GM19351 (cell line): ENCODE measurements at regions not wholly inside any gene's neighbourhood (a gene's known extent, or its start where the extent isn't known, plus 50 kb on each side); places are given as distances from the start of the nearest gene placed in this dataset.

ENCODE experiments used
- ATAC-seq: cut with Tn5 transposase; IDR thresholded peaks from one replicate; pipeline ENCODE4 v1.9.1; 2021; ENCODE audit warnings: mild to moderate bottlenecking, moderate library complexity; ENCODE audit not compliant: unreplicated experiment

DNA sequence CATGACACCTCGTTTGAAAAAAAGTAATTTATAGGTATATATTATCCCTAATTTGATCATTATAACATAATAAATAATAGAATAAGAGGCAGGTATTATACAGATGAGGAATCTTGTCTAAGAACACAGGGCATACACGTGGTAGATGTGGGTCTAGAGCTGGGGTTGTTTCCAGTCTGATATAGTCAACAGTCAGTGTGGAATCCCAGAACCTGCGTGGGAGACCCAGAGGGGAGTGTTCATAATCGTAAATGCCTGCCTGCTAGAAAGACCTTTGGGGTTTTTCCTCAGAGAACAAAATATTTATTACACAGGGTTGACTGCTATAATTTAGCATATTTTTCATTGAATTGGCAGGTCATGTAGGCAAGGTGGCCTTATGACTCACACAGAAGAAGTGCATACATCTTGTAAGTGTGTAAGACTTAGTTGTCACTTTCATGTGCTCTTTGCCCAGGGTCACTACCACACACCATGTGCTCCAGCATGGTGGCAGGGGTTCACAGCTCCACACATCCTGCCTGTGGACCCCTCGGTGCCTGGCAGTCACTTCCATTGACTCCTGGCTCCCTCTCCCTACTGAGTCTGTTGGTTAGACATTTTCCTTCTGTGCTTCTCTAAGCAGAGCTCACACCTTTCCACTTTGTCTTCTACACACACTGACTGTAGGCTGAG, 94.9 kb upstream of the IKZF1 start:
- no peak for ATAC-seq

DNA sequence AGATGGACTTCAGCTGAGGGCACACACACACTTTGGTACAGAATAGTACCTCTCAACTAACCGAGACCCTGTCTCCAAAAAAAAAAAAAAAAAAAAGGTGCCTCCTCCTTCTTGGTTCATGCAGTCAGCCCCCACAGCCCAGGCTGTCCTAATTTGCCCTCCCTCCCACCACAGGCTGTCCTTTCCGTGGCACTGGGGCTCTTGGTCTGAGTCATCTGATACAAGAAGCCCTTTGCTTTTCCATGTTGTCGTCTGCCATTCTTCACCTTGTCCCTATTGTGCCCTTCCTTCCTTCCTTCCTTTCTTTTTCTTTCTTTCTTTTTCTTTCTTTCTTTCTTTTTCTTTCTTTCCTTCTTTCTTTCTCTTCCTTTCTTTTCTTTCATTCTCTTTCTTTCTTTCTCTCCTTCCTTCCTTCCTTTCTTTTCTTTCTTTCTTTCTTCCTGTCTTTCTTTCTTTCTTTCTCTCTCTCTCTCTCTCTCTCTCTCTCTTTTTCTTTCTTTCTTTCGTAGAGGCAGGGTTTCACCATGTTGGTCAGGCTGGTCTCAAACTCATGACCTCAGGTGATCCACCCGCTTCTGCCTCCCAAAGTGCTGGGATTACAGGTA, 96.0 kb upstream of the IKZF1 start:
- no peak for ATAC-seq

DNA sequence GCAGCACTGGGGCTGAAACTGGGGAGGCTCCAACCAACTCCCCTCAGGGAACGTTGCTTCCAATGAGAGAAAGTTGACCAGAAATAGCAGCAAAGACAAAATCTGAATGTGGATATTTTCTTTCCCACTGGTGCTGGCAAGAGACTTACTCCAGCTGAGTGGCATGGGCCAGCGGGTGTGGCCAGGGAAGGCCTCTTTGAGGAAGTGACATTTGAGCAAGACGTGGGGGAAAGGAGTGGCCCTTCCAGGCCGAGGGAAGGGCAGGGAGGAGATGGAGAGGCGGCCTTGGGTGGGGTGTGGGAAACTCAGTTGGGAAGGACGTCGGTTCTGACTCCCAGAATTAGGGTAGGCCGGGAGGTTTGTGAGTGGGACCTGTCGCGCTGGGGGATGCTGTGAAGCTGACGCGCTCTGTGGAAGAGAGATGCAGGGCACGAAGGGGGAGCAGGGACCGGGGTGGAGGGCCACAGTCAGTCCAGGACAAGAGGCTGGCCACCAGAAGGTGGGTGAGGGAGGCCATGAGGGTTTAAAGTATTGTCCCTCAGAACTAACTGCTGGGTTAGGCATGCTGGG, 96.7 kb upstream of the IKZF1 start:
- no peak for ATAC-seq

DNA sequence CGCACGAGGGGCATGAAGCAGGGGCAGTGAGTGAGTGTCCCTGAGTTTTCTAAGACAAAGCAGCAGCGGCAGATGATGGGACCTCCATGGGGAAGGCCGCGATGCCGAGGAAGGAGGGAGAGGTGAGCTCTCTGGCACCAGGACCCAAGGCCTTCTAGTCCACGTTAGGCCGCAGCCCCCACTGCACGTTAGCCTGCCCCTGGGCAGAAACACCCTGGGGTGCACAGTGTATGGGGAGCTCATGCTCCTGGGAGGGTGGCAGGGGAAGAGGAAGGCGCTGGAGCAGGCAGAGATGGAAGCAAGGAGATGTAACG, 97.3 kb upstream of the IKZF1 start:
- no peak for ATAC-seq

DNA sequence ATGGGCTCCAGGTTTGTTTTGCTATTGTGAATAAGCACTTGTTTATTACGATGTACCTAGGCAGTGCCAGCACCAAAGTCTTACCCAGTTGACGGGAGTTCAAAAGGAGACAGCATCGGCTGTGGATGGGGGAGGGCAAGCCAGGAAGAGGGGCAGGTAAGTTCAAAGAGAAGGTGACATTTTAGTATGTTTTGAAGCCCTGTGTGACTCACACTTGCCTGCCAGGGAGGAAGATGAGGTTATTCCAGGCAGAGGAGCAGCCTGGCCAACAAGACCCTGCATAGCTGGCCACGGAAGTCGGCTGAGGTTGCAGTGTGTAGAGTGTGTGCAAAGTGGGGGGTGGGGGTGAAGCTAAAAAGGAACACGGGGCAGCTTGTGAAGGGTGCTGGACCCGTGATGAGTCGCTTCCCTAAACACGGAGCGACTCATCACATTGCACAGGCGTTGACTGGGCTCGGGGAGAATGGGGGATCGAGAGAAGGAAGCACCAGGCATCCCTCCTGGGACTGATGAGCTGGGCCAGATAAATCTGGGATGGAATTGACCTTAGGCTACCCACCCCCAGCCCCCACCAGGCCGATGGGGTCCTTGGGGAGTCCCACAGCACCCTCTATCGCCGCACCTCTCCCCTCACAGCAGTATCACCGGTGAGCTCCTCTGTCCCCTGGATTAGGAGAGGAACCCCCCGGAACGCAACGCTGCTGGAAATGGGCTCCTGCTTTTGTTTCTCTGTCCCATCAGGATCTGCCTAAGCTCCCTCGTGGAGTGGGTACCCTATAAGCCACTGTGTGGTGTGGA, 97.9 kb upstream of the IKZF1 start:
- no peak for ATAC-seq

DNA sequence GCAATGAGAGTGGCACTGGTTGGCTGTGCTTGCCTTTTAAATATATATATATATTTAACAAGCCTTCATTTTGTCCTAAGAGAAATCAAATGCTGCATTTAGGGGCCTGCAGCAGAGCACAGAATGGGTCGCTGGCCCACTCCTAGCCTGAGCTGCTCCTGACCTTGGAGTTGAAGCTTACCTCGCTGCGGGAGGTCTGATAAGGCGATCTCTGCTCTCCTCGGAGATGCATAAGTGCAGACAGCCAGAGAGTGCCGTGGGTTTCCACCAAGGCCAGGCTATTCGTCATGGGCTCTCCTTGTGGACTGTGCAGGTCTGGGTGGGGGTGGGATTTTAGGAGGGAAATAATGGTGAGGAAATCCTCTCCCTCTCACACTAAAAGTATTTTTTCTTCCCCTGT, 99.5 kb upstream of the IKZF1 start:
- ATAC-seq = peak; percentile 8

DNA sequence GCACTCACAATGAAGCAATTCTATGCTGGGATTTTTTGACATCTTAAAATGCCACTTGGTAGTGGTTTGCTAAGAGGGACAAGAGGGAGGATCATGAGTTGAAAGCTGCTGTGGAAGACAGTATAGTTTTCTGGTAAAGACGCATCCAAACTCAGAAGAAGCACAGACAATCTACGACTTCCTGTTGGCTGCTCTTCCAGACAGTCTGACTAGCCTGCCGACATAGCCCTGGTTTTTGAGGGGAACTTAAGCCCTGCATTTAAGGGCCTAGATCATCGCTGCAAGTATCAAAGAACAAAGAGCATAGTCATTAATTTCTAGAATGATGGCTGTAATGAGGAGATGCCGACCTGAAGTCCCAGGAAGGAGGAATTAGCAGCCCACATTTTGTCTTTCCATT, 99.9 kb upstream of the IKZF1 start:
- ATAC-seq = no peak

DNA sequence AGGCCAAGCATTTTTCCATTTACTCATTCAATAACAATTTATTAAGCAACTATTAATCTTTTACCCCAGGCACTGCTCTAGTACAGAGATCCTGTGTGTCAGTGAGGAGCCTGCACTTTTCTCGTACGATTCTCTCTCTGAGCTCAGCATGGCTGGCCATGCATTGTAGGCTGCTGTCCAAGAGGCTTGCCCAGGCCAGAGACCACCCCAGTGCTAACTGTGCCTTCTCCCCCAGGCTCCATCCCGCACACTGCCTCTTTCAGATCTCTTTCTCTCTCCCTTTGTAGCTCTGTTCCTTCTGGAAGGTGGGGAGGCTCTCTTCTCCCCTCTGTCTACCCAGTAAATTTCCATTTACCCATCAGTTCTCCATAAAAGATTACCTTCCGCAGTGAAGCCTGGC, 101.0 kb upstream of the IKZF1 start:
- ATAC-seq = no peak

DNA sequence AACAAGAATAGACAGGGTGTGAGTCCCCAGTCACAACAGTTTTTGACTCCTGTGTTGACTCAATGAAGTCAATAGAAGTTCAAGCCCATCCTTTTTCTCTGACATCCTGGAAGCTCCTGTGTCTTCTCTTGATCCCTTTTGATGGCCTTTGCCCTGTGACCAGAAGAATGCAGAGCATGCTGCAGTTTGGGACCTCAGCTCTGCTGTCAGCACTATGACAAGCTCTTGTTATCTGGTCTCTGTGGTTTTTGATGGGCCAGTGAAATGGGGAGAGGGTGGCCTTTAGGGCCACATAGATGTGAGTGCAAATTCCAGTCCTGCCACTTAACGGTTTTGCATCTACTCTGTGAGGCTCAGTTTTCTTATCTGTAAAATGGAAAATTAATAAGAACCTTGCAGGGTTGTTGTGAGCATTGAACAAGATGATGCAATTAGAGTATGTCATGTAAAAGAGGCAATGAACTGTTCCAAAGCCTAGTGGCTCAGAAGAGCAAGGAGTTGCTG, 102.4 kb upstream of the IKZF1 start:
- ATAC-seq = no peak

DNA sequence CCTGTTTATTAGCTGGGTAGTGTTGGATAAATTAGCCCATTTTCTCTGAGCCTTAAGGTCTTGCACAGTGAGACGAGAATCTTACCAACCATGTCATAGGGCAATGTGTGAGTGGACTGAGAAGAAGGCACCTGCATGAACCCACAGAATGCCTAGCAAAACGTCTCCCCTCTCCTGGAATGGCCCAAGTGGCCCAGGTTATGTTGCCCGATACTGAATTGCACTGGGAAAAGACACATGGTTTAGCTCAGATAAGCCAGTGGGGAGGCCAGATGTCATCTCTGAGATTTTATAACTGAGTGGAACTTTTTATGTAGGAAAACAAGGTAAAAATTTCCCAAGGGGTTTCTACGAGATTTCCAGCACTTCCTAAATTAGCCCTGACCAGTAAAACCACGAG, 104.7 kb upstream of the IKZF1 start:
- no peak for ATAC-seq

DNA sequence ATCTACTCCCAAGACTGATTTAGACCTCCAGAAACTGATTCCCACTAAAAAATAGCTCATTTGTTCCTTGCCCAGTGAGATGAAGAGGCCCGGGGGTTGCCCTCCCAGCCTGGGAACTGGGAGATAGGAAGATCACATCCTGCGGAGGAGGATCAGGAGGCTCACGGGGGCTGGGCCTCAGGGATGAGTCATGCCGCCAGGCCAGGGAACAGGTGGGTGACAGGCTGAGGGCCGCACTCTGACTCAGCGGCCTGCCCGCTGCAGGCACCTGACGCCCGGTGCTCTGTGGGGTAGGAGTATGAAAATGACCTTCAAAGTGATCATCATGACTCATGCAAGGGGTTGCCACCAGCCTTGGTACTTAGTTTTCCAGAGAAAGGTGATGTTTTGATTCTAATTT, 104.5 kb upstream of the ZPBP start:
- ATAC-seq = peak; percentile 93

DNA sequence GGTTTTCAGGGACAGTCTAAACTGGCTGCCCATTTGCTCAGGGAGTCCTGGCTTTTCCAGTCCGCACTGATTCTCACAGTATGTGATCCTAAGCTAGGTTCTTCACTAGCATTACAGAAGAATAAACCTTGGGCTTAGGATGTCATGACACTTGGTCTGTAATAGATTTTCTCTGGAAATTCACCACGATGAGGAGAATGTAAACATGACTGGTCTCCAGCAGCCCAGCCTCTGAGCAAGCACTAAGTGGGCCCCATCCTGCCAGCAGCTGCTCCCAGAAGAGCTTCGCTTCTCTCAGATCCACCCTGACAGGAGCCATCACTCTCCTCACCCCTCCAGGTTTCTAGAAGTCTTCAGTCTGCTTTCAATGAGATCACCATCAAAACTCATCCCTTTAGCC, 103.7 kb upstream of the ZPBP start:
- ATAC-seq = no peak

DNA sequence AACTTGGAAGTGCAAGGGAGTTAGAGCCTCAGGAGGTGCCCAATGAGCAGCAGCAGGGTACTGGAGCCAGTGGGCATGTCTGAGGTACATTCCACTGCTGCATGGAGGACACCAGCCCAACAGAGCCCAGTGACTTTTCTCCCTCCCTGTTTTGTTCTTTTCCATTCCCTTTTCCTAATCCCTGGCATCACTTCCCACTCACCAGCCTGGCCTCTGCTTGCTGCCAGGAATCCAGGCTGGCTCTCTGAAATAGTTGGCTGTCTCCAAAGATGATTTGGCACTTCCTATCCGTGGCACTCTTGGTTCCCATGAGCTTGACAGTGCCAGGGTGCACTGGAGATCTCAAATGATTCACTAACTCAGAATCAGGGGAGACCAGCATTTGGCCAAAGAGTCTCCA, 97.7 kb upstream of the ZPBP start:
- no peak for ATAC-seq

DNA sequence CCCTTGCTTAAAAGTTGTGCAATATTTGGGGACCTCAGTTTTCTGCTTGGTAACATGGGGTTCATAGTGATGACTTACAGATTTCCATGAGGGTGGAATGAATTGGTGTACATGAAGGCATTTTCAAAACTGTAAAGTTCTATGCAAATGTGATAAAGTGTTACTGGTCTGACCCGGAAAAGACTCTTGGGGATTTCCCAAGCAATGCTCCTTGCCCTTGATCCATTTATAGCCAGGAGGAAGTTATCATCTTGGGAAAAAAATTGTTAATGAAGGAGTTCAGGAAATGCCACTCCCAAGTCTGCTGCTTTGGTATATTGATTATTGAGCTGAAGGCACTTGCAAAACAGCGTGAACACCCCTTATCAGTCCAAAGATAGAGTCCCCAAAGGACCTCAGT, 96.3 kb upstream of the ZPBP start:
- no peak for ATAC-seq

DNA sequence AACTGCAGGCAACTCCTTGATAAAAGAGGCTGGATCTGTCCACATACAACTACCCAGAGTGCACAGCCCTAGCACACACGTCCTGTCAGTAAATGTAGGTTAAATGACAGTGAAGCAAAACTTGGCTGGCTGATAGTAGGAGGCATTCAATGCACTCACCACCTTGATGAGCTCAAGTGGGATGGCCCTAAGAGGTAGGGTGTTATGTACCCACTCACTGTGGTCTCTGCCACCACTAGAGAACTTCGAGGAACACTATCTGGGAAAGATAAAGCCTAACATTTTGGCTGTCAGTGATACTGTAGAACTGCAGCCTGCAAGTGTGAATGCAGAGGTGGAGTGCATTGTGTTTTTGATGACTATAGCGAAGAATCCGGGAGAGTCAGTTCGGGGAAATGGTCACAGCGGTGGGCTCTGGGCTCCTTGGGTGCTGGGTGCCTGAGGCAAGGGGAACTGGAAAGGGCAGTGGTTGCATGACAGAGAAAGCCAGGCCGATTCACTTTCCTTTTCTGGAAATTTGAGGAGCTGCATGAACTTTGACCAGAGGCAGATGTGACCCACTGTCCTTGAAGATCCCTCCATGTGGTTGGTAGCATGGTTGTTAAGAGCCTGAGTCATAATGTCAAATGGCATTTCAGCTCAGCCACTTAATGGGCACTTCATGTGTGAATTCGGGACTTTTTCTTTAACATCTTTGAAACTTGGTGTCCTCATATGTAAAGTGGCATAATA, 93.1 kb upstream of the ZPBP start:
- no peak for ATAC-seq

DNA sequence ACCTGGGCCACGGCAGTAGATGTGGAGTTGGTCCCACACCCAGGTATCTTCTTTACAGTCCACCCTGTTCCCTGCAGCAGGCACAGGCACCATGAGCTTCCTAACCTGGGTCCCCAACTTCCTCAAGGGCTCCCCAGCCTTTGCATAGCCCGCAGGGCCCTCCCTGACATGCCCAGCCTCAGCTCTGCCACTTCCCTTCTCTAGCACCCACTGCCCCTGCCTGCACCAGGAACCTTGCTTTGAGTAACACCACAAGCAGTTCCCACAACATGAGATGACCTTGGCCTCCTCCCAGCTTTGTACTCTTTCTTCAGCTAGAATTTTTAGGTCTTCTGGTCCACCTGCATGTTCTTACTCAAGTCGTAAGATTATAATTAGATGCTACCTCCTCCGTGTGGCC, 92.2 kb upstream of the ZPBP start:
- no peak for ATAC-seq

DNA sequence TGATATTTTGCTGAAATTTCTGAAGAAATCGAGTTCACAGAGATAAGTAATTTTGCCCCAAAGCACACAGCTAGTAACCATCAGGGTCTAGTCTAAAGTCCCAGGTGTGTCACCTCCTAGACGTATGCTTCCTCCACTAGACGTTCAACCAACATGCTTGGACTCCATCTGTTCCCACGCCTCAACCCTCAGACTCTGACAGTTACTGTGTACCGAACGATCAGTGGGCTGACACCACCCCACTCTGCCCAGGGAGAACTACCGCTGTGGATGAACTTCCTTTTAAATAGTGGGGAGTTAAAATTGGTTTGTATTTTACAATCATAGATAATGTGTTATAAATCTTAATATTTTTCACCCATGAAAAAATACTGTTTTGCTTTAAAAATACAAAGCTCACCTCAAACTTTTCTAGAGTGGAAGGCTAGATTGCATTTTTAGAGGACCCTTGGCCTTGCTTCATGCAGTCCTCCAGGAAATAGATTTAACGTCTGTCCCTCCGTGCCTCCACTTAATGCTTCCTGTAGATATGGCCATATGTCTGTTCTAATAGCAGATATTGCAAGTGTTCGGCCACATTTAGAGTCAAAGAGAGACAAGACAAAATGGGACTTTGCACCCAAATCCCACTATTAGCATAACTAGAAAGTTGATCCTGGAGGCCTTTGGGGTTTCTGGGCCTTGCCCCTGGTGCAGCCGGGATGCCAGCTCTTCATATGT, 91.4 kb upstream of the ZPBP start:
- ATAC-seq = no peak

DNA sequence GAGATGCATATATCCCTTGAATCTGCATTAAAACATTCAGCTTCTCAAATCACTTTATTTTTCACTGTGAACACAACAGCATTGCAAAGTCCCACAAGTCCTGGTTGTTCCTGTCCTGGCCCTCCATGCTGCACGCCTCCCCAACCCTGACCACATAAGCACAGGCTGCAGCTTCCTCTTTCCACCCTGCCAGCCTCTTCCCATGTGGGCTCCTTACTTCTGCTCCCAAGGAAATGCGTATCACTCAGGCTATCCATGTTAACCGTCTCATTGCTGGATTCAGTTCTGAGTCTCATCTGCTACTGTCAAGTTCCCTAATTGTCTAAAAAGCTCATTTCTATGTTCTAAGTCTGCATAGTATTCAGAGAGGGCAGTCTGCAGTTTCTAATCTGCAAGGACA, 89.7 kb upstream of the ZPBP start:
- ATAC-seq = no peak

DNA sequence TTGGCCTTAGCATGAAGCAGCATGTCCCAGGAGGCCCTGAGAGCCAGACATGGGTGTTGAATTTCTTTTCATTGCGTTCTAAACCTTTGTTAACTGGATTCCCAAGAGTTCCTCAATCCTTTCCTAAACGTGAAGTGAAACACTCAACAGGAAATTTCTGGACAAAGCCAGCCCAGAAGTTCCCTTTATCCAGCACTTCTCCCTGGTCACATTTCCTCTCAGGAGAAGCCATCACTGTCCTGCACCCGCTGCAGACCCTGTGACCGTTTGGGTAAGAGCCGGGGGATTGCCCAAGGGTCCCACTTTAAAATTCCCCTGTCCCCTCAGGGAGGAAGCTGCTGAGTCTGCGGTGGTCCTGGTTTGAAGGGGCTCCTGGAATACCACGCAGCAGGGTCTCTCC, 88.0 kb upstream of the ZPBP start:
- no peak for ATAC-seq

DNA sequence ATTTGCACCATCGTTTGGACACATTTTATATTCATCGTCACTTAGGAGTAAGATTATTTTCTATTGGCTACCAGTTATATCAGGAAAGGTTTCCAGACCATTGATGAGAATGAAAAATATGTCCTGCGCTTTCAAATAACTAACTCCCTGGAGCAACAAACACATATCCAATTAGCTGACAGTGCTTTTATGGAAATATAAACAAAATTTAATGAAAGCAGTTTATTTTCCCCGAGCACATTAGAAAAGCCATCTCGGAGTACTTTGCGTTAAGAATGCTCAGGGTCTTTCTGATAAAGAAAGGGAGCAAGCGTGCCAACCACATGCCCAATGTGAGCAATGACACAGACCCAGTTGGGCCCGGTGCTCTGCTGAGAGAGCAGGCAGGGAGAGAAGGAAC, 85.1 kb upstream of the ZPBP start:
- no peak for ATAC-seq

DNA sequence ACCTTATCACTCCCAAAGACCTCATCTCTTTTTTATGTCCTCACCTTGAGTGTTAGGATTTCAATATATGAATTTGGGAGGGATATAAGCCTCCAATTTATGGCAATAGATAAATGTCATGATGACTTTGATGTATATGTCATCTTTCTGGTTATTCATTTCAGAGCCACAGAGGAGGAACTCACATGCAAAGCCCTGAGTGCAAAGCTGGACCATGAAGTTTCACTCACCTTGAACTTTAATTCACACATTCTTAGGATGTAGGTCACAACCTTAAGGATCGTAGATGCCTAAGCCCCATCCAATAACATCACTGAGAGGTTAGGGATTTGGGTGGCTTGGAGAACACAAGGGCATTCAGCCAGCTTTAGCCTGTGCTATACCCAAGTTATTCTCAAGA, 81.9 kb upstream of the ZPBP start:
- ATAC-seq = no peak
